Type B pancreatic cell (in vitro differentiated cells): ENCODE measurements at regions not wholly inside any gene's neighbourhood (a gene's known extent, or its start where the extent isn't known, plus 50 kb on each side); places are given as distances from the start of the nearest gene placed in this dataset.
"Not testable (repeated sequence)": the region's sequence is repeated elsewhere in the genome, so short reads cannot be mapped to it uniquely, and the experiment has no call there.

ENCODE experiments used
- DNase-seq: peaks from one replicate; pipeline ENCODE4 v3.0.0; 2021; ENCODE audit warnings: mixed read lengths; ENCODE audit not compliant: unreplicated experiment; ENCODE audit errors: extremely low spot score
- H3K27ac Mint-ChIP-seq: 2 replicates; pipeline ENCODE4 v1.8.0; 2021; ENCODE audit warnings: mild to moderate bottlenecking, mixed read lengths
- H3K27me3 Mint-ChIP-seq: 2 replicates; pipeline ENCODE4 v1.8.0; 2021; ENCODE audit warnings: mixed read lengths
- H3K36me3 Mint-ChIP-seq: 2 replicates; pipeline ENCODE4 v1.8.0; 2021; ENCODE audit warnings: mixed read lengths
- H3K4me1 Mint-ChIP-seq: one replicate; pipeline ENCODE4 v1.8.0; 2021; ENCODE audit warnings: mixed read lengths; ENCODE audit not compliant: unreplicated experiment
- H3K4me3 Mint-ChIP-seq: 2 replicates; pipeline ENCODE4 v1.8.0; 2021; ENCODE audit warnings: mild to moderate bottlenecking, mixed read lengths
- H3K9me3 Mint-ChIP-seq: 2 replicates; pipeline ENCODE4 v1.8.0; 2021; ENCODE audit warnings: mixed read lengths
- TF ChIP-seq, protein P1 (sequence below): fragments of 200-600 bp; sonication (generic); conservative IDR thresholded peaks from 2 replicates; pipeline ENCODE4 v1.5.0; 2021; ENCODE audit warnings: antibody characterized with exemption, mild to moderate bottlenecking

DNA sequence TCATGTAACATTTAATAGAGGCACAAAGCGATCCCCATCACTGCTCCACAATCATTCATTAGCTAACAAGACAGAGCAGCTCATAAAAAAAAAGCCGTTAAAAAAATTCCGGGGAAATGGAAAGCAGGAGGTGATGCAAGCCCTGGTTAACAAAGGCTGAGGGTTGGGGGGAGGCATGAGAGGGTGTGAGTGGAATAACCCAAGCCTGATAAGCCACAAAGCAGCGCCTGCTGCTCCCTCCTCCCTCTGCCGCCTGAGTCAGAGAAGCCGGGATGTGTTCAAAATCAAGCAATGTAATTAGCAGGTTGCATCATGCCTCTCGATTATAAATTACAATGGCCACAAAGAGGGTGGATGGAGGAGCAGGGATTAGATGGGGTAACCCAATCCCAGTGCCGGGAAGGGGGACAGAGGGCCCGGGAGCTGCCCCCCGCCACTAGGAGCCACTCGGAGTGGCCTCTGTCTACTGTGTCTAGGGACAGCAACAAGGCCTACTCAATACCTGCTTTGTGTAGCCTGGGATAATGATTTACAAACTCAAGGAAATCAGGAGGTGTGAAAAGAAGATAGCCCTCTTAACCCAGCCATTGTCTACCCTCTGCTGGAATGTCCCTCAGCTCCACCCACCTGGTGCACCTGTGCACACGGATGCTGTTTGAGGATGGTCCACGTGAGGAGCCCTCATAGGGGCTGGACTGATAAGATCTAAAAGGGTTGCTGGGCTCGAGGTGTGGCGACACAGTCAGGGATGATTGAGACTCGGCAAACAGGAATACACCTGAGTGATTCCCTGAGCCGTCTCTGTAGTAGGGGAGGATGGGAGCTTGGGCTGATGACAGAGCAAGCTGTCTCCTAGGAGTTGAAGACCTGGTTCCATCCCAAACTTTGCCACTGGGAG is 156.9 kb downstream of the VEGFA start:
- Mint-ChIP-seq H3K27ac (peak overlapping the region; percentile 82), H3K9me3 (no peaks in the 10 kb centered on the region), H3K27me3 (no peaks in the 10 kb centered on the region), H3K4me3 (no peak overlapping the region), H3K4me1 (peaks cover 15% of the 10 kb centered on the region), H3K36me3 (no peaks in the 10 kb centered on the region)
- TF ChIP-seq, protein P1, sequence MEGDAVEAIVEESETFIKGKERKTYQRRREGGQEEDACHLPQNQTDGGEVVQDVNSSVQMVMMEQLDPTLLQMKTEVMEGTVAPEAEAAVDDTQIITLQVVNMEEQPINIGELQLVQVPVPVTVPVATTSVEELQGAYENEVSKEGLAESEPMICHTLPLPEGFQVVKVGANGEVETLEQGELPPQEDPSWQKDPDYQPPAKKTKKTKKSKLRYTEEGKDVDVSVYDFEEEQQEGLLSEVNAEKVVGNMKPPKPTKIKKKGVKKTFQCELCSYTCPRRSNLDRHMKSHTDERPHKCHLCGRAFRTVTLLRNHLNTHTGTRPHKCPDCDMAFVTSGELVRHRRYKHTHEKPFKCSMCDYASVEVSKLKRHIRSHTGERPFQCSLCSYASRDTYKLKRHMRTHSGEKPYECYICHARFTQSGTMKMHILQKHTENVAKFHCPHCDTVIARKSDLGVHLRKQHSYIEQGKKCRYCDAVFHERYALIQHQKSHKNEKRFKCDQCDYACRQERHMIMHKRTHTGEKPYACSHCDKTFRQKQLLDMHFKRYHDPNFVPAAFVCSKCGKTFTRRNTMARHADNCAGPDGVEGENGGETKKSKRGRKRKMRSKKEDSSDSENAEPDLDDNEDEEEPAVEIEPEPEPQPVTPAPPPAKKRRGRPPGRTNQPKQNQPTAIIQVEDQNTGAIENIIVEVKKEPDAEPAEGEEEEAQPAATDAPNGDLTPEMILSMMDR: no peak
- DNase-seq: no peak

DNA sequence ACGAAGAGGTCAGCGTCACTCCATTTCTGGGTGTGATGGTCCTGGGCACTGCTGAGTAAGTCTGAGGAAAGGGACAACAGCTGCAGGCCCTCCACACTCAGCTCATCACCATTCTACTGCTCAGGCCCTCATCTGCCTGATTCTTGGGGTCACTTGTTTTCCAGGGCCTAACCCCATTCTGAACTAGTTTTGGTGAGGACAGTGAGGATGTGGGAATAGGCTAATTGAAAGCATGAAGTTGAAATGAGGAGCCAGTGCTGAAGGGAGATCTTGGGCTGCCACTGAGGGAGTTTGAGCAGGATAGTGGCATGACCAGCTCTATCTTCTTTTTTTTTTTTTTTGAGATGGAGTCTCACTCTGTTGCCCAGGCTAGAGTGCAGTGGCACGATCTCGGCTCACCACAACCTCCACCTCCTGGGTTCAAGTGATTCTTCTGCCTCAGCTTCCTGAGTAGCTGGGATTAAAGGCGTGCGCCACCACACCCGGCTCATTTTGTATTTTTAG is 155.7 kb downstream of the VEGFA start:
- peaks cover 20% of the 10 kb centered on the region for H3K4me1 Mint-ChIP-seq
- DNase-seq, H3K27me3 Mint-ChIP-seq, H3K4me3 Mint-ChIP-seq, H3K36me3 Mint-ChIP-seq, H3K9me3 Mint-ChIP-seq, H3K27ac Mint-ChIP-seq: not testable (repeated sequence)

DNA sequence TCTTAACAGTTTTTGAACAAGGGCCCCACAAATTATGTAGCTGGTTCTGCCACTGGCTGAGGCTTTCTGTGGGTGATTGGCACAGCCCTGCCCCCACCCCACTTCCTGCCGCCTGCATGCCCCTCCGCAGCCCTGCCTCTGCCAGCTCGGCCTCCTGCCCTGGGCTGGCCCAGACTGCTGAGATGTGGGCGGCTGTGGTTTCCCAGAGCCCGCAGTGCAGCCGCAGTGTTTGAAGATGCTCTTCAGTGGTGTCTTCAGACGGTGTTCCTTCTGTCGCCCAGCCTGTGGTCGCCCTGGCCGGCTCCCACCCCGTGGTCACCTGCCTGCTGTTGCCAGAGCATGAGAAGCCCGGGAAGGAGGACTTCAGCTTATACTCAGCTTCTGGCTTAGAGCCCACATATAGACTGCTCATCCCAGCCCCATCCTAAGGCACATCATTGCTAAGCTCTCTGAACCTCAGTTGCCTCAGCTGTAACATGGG is 154.3 kb downstream of the VEGFA start:
- no peak overlapping the region for H3K4me3 Mint-ChIP-seq
- TF ChIP-seq, protein P1: no peak
- no peaks in the 10 kb centered on the region for H3K9me3 Mint-ChIP-seq
- peaks cover 20% of the 10 kb centered on the region for H3K4me1 Mint-ChIP-seq
- no peaks in the 10 kb centered on the region for H3K36me3 Mint-ChIP-seq
- H3K27me3 Mint-ChIP-seq: no peaks in the 10 kb centered on the region
- H3K27ac Mint-ChIP-seq: no peak overlapping the region
- DNase-seq: no peak

DNA sequence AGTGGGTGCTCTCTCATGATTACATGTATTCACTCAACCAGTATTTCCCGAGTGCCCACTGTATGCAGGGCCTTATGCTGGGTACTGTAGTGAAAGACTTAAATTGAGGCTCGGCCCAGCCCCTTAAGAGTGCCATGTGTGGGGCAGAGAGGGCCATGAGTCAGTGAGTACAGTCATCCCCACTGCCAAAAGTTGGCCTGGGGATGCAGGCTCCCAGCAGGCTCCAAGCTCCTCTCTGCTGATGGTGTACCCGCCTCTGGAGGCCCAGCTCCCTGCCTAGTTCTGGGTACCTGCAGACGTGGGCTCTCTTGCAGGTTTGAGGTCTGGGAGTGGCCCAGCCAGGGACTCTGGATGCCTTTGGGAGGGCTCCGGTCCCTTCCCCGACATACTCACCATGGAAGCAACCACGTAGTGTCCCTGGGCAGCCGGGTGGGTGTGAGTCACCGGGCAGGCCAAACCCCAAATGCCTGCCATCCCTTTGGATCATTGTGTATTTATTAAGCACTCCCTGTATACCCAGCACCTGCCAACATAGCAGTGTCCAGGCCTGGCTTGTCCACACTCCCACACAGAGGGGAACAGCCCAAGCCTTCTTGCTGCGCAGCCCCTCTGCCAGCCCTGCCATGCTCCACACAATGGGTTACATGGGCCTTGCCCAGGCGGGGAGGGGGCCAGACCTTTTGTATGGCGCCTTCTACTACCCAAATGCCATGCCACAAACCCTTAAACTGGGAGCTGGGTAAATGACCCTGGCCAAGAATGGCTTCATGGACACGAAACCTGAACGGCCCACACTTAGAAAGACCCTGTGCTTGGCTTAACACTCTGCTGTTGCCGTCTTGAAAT is 153.6 kb downstream of the VEGFA start:
- H3K36me3 Mint-ChIP-seq: no peaks in the 10 kb centered on the region
- no peaks in the 10 kb centered on the region for H3K9me3 Mint-ChIP-seq
- H3K4me1 Mint-ChIP-seq: peaks cover 20% of the 10 kb centered on the region
- DNase-seq: no peak
- H3K27ac Mint-ChIP-seq: no peak overlapping the region
- no peak overlapping the region for H3K4me3 Mint-ChIP-seq
- no peaks in the 10 kb centered on the region for H3K27me3 Mint-ChIP-seq
- TF ChIP-seq, protein P1: no peak

DNA sequence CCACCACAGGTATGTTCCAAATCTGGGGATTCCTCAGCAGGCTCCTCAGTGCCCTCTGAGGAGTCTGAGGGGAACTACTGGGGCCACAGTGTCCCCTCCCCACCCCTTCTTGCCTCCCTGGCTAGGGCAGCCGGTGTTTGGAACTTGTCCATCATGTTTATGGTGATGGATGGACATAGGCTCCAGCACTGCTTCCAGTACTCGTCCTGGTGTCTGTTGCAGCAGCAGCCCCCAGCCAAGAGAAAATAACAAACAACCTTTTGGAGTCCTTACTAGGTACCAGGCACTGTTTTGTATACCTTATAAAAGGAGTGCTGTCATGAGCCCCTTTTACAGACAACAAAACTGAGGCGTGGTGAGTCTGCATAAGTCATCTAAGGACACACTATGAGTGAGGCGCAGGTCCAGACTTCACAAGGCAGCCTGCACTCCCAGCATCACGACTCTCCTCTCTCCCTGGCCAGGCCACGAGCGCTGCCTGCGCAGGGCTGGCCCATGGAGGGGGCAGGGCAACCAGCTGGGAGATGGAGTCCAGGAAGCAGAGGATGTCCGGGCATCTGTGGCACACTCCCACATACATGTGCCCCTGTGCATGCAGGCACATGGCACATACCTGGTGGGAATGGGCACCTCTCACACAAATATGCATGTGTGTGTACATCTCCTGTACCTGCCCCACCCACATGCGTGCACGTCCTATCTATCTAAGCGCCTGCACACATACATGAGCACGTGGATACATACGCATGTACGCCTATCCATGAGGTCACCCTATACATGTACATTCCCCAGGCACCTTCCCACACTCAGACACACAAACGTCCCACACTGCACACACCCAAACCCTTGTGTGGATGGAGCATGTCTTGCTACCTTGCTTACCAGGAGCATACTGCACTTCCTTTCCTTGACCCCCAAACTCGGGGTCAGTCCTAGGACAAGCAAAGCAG is 152.7 kb downstream of the VEGFA start:
- TF ChIP-seq, protein P1: no peak
- Mint-ChIP-seq H3K36me3 (no peaks in the 10 kb centered on the region), H3K4me1 (peaks cover 17% of the 10 kb centered on the region), H3K4me3 (no peak overlapping the region), H3K27ac (no peak overlapping the region), H3K27me3 (no peaks in the 10 kb centered on the region), H3K9me3 (no peaks in the 10 kb centered on the region)
- DNase-seq: no peak
